ENCODE measurements at regions not wholly inside any gene's neighbourhood (a gene's known extent, or its start where the extent isn't known, plus 50 kb on each side); places are given as distances from the start of the nearest gene placed in this dataset.

DNA sequence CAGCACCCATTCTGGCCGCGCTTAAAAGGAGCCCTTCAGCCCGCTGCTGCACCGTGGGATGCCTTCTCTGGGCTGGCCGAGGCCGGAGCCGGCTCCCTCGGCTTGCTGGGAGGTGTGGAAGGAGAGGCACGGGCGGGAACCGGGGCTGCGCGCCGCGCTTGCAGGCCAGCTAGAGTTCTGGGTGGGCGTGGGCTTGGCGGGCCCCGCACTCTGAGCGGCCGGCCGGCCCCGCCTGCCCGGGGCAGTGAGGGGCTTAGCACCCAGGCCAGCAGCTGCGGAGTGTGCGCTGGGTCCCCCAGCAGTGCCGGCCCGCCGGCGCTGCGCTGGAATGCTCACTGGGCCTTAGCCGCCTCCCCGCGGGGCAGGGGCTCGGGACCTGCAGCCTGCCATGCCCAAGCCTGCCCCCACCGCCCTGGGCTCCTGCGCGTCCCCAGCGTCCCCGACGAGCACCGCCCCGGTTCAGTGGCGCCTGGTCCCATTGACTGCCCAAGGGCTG, 111.3 kb downstream of the PCDH18 start:
- H2BK5ac ChIP-seq (ENCODE audit: low read depth, low read length, poor library complexity, severe bottlenecking) = no peak overlapping the region
- no peaks in the 10 kb centered on the region for H3K27me3 ChIP-seq (ENCODE audit: control insufficient read depth, insufficient read depth, low read length)
- no peak overlapping the region for H4K91ac ChIP-seq (ENCODE audit: insufficient read depth, low read depth, low read length)
- no peak overlapping the region for H3K23ac ChIP-seq (ENCODE audit: low read depth, low read length)
- H2BK20ac ChIP-seq (ENCODE audit: low read depth, low read length) = no peak overlapping the region
- no TSS peak for BruUV-seq (replicated peaks)
- ATAC-seq (ENCODE audit: low read depth) (no peak), DNase-seq (no peak)
- no peak overlapping the region for H4K8ac ChIP-seq (ENCODE audit: low read depth in 2 of 2, low read length in 2 of 2)
- no peak overlapping the region for H3K27ac ChIP-seq (ENCODE audit: insufficient read depth, low read length)
- no peak overlapping the region for H2BK120ac ChIP-seq (ENCODE audit: low read depth, low read length)
- H3K9ac ChIP-seq (ENCODE audit: low read depth, low read length) = no peak overlapping the region
- H3K18ac ChIP-seq (ENCODE audit: low read depth, low read length) = no peak overlapping the region
- WGBS, 2 experiments (ENCODE audit: extremely low coverage in 2 of 2, insufficient read length in 1 of 2) = 98% methylated on average over 9 of the region's 43 CpGs; no CpG with 5 or more reads in 1 of the 2 experiments
- H2AK9ac ChIP-seq (replicated peaks; ENCODE audit: low read depth, low read length, poor library complexity) = no peak overlapping the region
- no peaks in the 10 kb centered on the region for H3K79me1 ChIP-seq (ENCODE audit: low read depth in 1 of 2, low read length in 2 of 2)
- no peak overlapping the region for H2AFZ ChIP-seq (replicated peaks; ENCODE audit: low read length, poor library complexity)
- no peak overlapping the region for H2AK5ac ChIP-seq (ENCODE audit: low read depth, low read length)
- CTCF ChIA-PET = no interaction called here
- TF ChIP-seq BHLHE40 (IDR thresholded peaks at IDR 0.05; ENCODE audit: low read depth, low read length) = no peak
- no peak for TF ChIP-seq POLR2A (IDR thresholded peaks at IDR 0.05; ENCODE audit: low read depth, low read length)
- TF ChIP-seq, protein P1, sequence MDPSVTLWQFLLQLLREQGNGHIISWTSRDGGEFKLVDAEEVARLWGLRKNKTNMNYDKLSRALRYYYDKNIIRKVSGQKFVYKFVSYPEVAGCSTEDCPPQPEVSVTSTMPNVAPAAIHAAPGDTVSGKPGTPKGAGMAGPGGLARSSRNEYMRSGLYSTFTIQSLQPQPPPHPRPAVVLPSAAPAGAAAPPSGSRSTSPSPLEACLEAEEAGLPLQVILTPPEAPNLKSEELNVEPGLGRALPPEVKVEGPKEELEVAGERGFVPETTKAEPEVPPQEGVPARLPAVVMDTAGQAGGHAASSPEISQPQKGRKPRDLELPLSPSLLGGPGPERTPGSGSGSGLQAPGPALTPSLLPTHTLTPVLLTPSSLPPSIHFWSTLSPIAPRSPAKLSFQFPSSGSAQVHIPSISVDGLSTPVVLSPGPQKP (IDR thresholded peaks at IDR 0.05; ENCODE audit: borderline replicate concordance, low read depth, low read length) = no peak
- TF ChIP-seq MAFK (IDR thresholded peaks at IDR 0.05; ENCODE audit: low read depth, low read length) = no peak
- TF ChIP-seq FOS (IDR thresholded peaks at IDR 0.05; ENCODE audit: low read depth, low read length) = no peak
- no peak for TF ChIP-seq RFX5 (IDR thresholded peaks at IDR 0.05; ENCODE audit: low read depth, low read length)
- no peak for TF ChIP-seq MXI1 (IDR thresholded peaks at IDR 0.05; ENCODE audit: borderline replicate concordance, low read depth, low read length)
- H3K9me1 ChIP-seq (ENCODE audit: insufficient read depth, low read length) = no peaks in the 10 kb centered on the region
- no peaks in the 10 kb centered on the region for H3K4me1 ChIP-seq (ENCODE audit: control insufficient read depth, insufficient read depth, low read length)
- POLR2A ChIA-PET (ENCODE audit: unreplicated experiment) = interaction anchor here (0.6 kb wide), 1 partner anchor 11 kb away, joined by 3 read pairs; no protein-coding TSS in a partner anchor
- dilution Hi-C loops (cut with HindIII; ENCODE audit: low sequenced_read_pairs, unreplicated experiment) = no loop called here
- H3K4me2 ChIP-seq (ENCODE audit: low read depth, low read length) = no peak overlapping the region
- H3K36me3 ChIP-seq (ENCODE audit: control insufficient read depth, insufficient read depth, low read length) = no peaks in the 10 kb centered on the region
- no peaks in the 10 kb centered on the region for H4K20me1 ChIP-seq (ENCODE audit: insufficient read depth, low read length)
- H3K4me3 ChIP-seq (ENCODE audit: insufficient read depth, low read depth, low read length) = no peak overlapping the region
- H2BK15ac ChIP-seq (ENCODE audit: low read depth, low read length) = no peak overlapping the region
- intact Hi-C loops (cut with micrococcal nuclease) = no loop called here
- H4K5ac ChIP-seq (ENCODE audit: low read depth, low read length) = no peak overlapping the region
- H3K4ac ChIP-seq (ENCODE audit: low read depth, low read length) = no peak overlapping the region
- H3K56ac ChIP-seq (ENCODE audit: extremely low read depth, insufficient read depth, low read length) = no peak overlapping the region
- no peaks in the 10 kb centered on the region for H3K9me3 ChIP-seq (ENCODE audit: control insufficient read depth, insufficient read depth, low read length)
- H3K14ac ChIP-seq (replicated peaks; ENCODE audit: low read depth, low read length) = no peak overlapping the region
- in situ Hi-C loops (cut with MboI; ENCODE audit: low sequenced_read_pairs) = no loop called here

Data from IMR-90 (cell line).